Stomach (tissue), 8 donors: ENCODE measurements at regions not wholly inside any gene's neighbourhood (a gene's known extent, or its start where the extent isn't known, plus 50 kb on each side); places are given as distances from the start of the nearest gene placed in this dataset.

ENCODE experiments used
- DNase-seq, 2 donors: peaks; one replicate each; pipeline versions ENCODE4 v3.0.0 to v3.0.0-alpha.2; 2013 to 2019
- H3K27ac ChIP-seq, 5 donors: fragments of 200-600 bp in 4 of 5; sonication (generic) in 4 of 5; one replicate each; pipeline ENCODE4 v1.5.1; 2013 to 2019; ENCODE audit warnings: mild to moderate bottlenecking in 1 of 5, moderate library complexity in 1 of 5
- H3K27me3 ChIP-seq, 3 donors: fragments of 200-600 bp; sonication (generic); one replicate each; pipeline ENCODE4 v1.5.1; 2017 to 2019; ENCODE audit warnings: mixed run types in 1 of 3
- H3K36me3 ChIP-seq, 4 donors: fragments of 200-600 bp; sonication (generic); 1 replicate in 3 of 4; 2 replicates in 1 of 4; pipeline ENCODE4 v1.5.1; 2016 to 2019
- H3K4me1 ChIP-seq, 4 donors: fragments of 200-600 bp; sonication (generic); one replicate each; pipeline ENCODE4 v1.5.1; 2016 to 2019
- H3K4me3 ChIP-seq, 4 donors: fragments of 200-600 bp; sonication (generic) in 3 of 4; one replicate each; pipeline ENCODE4 v1.5.1; 2016 to 2019; ENCODE audit warnings: mild to moderate bottlenecking in 1 of 4
- H3K9me3 ChIP-seq, 4 donors: fragments of 200-600 bp; sonication (generic); one replicate each; pipeline ENCODE4 v1.5.1; 2016 to 2019
- CTCF ChIP-seq, 7 experiments: fragments of 450-650 bp in 4 of 7; fragments of 200-600 bp in 3 of 7; sonication (generic) in 3 of 7; IDR thresholded peaks; one replicate each; pipeline ENCODE4 v1.5.1; 2016 to 2019; ENCODE audit warnings: antibody characterized with exemption in 7 of 7, control low read depth in 2 of 7, mild to moderate bottlenecking in 1 of 7
- EP300 ChIP-seq: sonication (generic); formaldehyde crosslinking; IDR thresholded peaks from one replicate; pipeline ENCODE4 v1.6.1; 2017; ENCODE audit warnings: antibody characterized with exemption
- POLR2A ChIP-seq, 4 donors: fragments of 450-650 bp; IDR thresholded peaks; one replicate each; pipeline ENCODE4 v1.6.1; 2016; ENCODE audit warnings: antibody characterized with exemption in 4 of 4, control low read depth in 2 of 4, mild to moderate bottlenecking in 1 of 4, moderate library complexity in 1 of 4
- POLR2AphosphoS5 ChIP-seq, 3 donors: sonication (generic); formaldehyde crosslinking; IDR thresholded peaks; one replicate each; pipeline ENCODE4 v1.6.1; 2016; ENCODE audit warnings: antibody characterized with exemption in 3 of 3
- WGBS, 5 donors: extraction: QIAGEN DNeasy Blood & Tissue Kit in 3 of 5; methylation state at CpG; one replicate each; pipeline versions ENCODE4 v1.1.5 to v1.1.7; 2013 to 2018; 5-methylcytosine and 5-hydroxymethylcytosine counted together
- intact Hi-C: fragments of 100-400 bp; cut with DNase I; formaldehyde crosslinking; loops from one replicate; pipeline ENCODE4 v1.15.1; 2023; ENCODE audit warnings: low total_unique reads
- donor health status: healthy with polysubstance abuse.
- donor health status: Bipolar disorder and iron deficiency.
- donor health status: healthy.

DNA sequence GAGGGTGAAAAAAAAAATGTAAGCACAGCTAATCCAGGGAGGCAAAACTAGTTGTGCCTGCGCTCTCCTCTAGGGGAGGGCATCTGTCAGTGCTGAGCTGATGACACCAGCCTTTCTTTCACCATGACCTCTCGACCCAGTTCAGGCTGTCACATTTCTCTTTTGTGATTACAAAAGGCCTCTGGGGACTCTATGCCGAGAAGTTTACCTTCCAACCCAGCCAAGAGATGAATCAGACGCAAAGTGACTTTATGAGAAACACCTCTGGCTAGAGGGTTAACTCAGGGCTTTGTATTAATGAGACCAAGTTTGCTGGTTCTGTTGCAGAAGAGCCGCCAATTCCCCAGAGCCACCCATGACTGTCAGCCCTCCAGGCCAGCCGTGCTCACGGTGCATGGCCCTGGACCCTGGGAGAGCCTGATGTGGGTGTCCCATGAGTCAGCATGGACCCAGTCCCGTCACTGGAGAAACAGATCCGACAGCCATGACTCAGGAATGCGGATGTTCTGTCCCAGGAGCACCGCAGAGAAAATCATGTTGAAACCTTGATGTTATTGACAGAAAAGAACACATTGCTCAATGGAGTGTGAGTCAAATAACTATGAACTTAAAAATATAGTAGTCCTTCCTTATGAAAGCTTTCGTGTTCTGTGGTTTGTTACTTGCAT is 437.2 kb downstream of the HS3ST3B1 start:
- intact Hi-C loops, result no loop called here
- H3K9me3 ChIP-seq, result no peaks in the 10 kb centered on the region
- H3K36me3 ChIP-seq, result no peaks in the 10 kb centered on the region
- H3K27me3 ChIP-seq, result no peaks in the 10 kb centered on the region
- 49 to 57% (median 53%) methylated on average over 12 of the region's 12 CpGs for WGBS, 5 donors
- DNase-seq, result peak; percentile 28 to 36
- H3K4me1 ChIP-seq, result no peaks in the 10 kb centered on the region
- no peak for TF ChIP-seq CTCF (IDR thresholded peaks at IDR 0.05)
- peak in 2 of 3 donors; percentile 34 to 51 for TF ChIP-seq POLR2AphosphoS5 (IDR thresholded peaks at IDR 0.05)
- TF ChIP-seq EP300, result no peak
- no peak overlapping the region for H3K4me3 ChIP-seq
- peak overlapping the region in 2 of 5 donors; percentile 61 to 72 for H3K27ac ChIP-seq

- Histone ChIP-seq H3K4me1 (no peaks in the 10 kb centered on the region), H3K27ac (no peak overlapping the region), H3K4me3 (no peak overlapping the region), H3K36me3 (no peaks in the 10 kb centered on the region), H3K9me3 (no peaks in the 10 kb centered on the region), H3K27me3 (no peaks in the 10 kb centered on the region)
- intact Hi-C loops, result no loop called here
- WGBS, 5 donors, result 64 to 74% (median 68%) methylated on average over 6 of the region's 6 CpGs
- no peak for DNase-seq
- TF ChIP-seq EP300, result no peak
- no peak for TF ChIP-seq CTCF (IDR thresholded peaks at IDR 0.05)
- no peak for TF ChIP-seq POLR2A (IDR thresholded peaks at IDR 0.05)
- no peak for TF ChIP-seq POLR2AphosphoS5 (IDR thresholded peaks at IDR 0.05)
Measured at GRCh38 chr17:14736631-14737030, 435.8 kb downstream of the HS3ST3B1 start.

DNA sequence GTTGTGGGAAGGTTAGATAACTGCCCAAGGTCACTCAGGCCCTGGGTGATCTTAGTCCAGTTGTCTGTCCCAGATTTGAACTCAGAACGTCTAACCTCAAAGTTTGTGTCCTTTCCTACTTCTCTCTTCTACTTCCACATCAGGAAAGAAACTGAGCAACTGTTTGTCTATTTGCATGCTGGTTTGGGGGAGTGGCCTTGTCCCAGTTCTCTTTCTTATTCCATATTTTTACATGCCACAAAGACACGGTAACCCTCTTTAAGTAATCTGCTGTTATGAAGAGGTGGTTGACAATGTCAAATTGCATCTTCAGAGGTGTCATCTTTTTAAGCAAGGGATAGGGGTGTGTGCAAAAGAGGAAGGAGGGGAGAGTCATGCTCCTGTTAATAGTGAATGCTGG is 432.5 kb downstream of the HS3ST3B1 start:
- WGBS, 5 donors, result 75 to 89% (median 79%) methylated on average over 2 of the region's 2 CpGs
- Histone ChIP-seq H3K4me1 (no peaks in the 10 kb centered on the region), H3K9me3 (no peaks in the 10 kb centered on the region), H3K27me3 (no peaks in the 10 kb centered on the region), H3K27ac (no peak overlapping the region), H3K4me3 (no peak overlapping the region), H3K36me3 (no peaks in the 10 kb centered on the region)
- no peak for TF ChIP-seq POLR2A (IDR thresholded peaks at IDR 0.05)
- no peak for TF ChIP-seq POLR2AphosphoS5 (IDR thresholded peaks at IDR 0.05)
- TF ChIP-seq EP300, result no peak
- no peak for TF ChIP-seq CTCF (IDR thresholded peaks at IDR 0.05)
- DNase-seq, result no peak
- intact Hi-C loops, result no loop called here

DNA sequence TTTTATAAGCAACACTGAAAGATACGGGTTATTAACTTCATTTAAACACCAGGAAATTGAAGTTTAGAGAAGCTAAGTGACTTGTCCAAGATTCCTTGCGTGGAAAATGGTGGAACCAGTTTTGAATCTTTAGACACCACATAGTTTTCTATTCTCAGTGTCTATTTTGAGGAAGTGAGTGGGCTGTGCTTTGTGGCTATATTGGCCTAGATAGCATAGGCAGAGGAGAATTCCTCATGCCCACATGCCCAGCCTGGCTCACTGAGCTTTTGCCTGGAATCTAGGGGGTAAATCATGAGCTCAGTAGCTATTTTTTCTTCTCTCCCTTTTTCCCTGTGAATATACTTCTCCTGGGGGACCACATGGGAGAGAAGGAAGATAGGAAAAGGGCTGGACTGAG is 431.3 kb downstream of the HS3ST3B1 start:
- Histone ChIP-seq H3K4me3 (no peak overlapping the region), H3K27ac (no peak overlapping the region), H3K27me3 (no peaks in the 10 kb centered on the region), H3K9me3 (no peaks in the 10 kb centered on the region), H3K4me1 (no peaks in the 10 kb centered on the region), H3K36me3 (no peaks in the 10 kb centered on the region)
- no peak for DNase-seq
- intact Hi-C loops, result no loop called here
- 72 to 78% (median 73%) methylated on average over 2 of the region's 2 CpGs for WGBS, 5 donors
- TF ChIP-seq CTCF (IDR thresholded peaks at IDR 0.05), result no peak
- no peak for TF ChIP-seq EP300
- TF ChIP-seq POLR2A (IDR thresholded peaks at IDR 0.05), result no peak
- TF ChIP-seq POLR2AphosphoS5 (IDR thresholded peaks at IDR 0.05), result no peak
